ENCODE measurements at regions not wholly inside any gene's neighbourhood (a gene's known extent, or its start where the extent isn't known, plus 50 kb on each side); places are given as distances from the start of the nearest gene placed in this dataset.

DNA sequence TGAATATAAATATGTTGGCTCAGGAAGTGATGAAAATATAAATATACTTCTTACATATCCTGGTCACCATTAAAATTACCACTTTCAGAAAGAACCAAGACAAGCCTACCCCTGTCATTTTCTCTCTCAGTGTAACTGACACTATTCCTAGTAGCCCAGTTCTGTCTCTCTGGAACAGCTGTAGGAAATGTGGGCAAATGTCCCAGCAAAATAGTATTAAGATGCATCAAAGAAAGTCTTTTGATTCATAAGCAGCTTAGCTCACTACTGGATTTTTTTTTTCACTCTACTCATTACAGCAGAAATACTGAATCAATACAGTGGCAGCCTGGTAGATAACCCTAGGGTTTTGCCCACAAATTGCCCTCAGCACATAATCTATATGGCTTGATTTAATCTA, 290.9 kb downstream of the DNAJB9 start:
- TF ChIP-seq ZFP3 (CRISPR knock-in tag; IDR thresholded peaks at IDR 0.05) (no peak), ZC3H10 (CRISPR knock-in tag; IDR thresholded peaks at IDR 0.05) (no peak), CSDC2 (CRISPR knock-in tag; IDR thresholded peaks at IDR 0.05) (no peak), ZFP30 (CRISPR knock-in tag; IDR thresholded peaks at IDR 0.05) (no peak), ZNF8 (CRISPR knock-in tag; IDR thresholded peaks at IDR 0.05) (no peak), ZNF70 (CRISPR knock-in tag; IDR thresholded peaks at IDR 0.05) (no peak), TOX (CRISPR knock-in tag; IDR thresholded peaks at IDR 0.05; ENCODE audit: borderline replicate concordance) (no peak)
- TF ChIP-seq, protein P1, sequence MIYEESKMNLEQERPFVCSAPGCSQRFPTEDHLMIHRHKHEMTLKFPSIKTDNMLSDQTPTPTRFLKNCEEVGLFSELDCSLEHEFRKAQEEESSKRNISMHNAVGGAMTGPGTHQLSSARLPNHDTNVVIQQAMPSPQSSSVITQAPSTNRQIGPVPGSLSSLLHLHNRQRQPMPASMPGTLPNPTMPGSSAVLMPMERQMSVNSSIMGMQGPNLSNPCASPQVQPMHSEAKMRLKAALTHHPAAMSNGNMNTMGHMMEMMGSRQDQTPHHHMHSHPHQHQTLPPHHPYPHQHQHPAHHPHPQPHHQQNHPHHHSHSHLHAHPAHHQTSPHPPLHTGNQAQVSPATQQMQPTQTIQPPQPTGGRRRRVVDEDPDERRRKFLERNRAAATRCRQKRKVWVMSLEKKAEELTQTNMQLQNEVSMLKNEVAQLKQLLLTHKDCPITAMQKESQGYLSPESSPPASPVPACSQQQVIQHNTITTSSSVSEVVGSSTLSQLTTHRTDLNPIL (CRISPR knock-in tag; IDR thresholded peaks at IDR 0.05; ENCODE audit: low read depth), result no peak
- TF ChIP-seq, protein P2, sequence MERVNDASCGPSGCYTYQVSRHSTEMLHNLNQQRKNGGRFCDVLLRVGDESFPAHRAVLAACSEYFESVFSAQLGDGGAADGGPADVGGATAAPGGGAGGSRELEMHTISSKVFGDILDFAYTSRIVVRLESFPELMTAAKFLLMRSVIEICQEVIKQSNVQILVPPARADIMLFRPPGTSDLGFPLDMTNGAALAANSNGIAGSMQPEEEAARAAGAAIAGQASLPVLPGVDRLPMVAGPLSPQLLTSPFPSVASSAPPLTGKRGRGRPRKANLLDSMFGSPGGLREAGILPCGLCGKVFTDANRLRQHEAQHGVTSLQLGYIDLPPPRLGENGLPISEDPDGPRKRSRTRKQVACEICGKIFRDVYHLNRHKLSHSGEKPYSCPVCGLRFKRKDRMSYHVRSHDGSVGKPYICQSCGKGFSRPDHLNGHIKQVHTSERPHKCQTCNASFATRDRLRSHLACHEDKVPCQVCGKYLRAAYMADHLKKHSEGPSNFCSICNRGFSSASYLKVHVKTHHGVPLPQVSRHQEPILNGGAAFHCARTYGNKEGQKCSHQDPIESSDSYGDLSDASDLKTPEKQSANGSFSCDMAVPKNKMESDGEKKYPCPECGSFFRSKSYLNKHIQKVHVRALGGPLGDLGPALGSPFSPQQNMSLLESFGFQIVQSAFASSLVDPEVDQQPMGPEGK (CRISPR knock-in tag; IDR thresholded peaks at IDR 0.05; ENCODE audit: borderline replicate concordance), result no peak
- TF ChIP-seq, protein P3, sequence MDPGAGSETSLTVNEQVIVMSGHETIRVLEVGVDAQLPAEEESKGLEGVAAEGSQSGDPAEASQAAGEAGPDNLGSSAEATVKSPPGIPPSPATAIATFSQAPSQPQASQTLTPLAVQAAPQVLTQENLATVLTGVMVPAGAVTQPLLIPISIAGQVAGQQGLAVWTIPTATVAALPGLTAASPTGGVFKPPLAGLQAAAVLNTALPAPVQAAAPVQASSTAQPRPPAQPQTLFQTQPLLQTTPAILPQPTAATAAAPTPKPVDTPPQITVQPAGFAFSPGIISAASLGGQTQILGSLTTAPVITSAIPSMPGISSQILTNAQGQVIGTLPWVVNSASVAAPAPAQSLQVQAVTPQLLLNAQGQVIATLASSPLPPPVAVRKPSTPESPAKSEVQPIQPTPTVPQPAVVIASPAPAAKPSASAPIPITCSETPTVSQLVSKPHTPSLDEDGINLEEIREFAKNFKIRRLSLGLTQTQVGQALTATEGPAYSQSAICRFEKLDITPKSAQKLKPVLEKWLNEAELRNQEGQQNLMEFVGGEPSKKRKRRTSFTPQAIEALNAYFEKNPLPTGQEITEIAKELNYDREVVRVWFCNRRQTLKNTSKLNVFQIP (CRISPR knock-in tag; IDR thresholded peaks at IDR 0.05; ENCODE audit: borderline replicate concordance, low read depth), result no peak

Measured in SK-N-SH treated with all-trans-retinoic acid at 6 μM for 48 hours (cell line).